ENCODE measurements at regions not wholly inside any gene's neighbourhood (a gene's known extent, or its start where the extent isn't known, plus 50 kb on each side); places are given as distances from the start of the nearest gene placed in this dataset.

- Histone ChIP-seq H3K27me3 (no peaks in the 10 kb centered on the region), H3K27ac (no peak overlapping the region), H3K4me1 (no peaks in the 10 kb centered on the region), H3K36me3 (no peaks in the 10 kb centered on the region), H3K9me3 (no peaks in the 10 kb centered on the region), H3K4me3 (no peak overlapping the region)
- TF ChIP-seq CTCF (IDR thresholded peaks at IDR 0.05): no peak
- no peak for DNase-seq (ENCODE audit: low spot score)
Observed at GRCh38 chr1:23625929-23626535, 65.6 kb upstream of the RPL11 start.

DNA sequence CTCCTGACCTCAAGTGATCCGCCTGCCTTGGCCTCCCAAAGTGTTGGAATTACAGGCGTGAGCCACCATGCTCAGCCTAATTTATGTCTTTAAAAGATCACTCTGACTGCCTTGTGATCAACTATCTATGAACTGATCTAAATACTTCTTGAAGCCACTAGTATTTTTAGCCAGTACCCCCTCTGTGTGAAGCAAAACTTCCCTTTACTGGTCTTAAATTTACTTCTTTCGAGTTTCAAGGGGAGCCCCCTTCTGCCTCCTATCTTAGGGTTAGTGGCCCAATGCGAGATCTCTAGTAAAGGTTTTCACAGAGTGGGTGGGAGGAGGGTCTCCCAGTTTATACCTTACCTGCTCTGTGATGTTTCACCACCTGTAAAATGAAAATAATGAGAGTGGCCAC lies 66.1 kb upstream of the RPL11 start:
- no peak for TF ChIP-seq CTCF (IDR thresholded peaks at IDR 0.05)
- H3K36me3 ChIP-seq: no peaks in the 10 kb centered on the region
- H3K9me3 ChIP-seq: no peaks in the 10 kb centered on the region
- no peaks in the 10 kb centered on the region for H3K27me3 ChIP-seq
- no peaks in the 10 kb centered on the region for H3K4me1 ChIP-seq
- H3K27ac ChIP-seq: no peak overlapping the region
- DNase-seq (ENCODE audit: low spot score): no peak
- H3K4me3 ChIP-seq: no peak overlapping the region

DNA sequence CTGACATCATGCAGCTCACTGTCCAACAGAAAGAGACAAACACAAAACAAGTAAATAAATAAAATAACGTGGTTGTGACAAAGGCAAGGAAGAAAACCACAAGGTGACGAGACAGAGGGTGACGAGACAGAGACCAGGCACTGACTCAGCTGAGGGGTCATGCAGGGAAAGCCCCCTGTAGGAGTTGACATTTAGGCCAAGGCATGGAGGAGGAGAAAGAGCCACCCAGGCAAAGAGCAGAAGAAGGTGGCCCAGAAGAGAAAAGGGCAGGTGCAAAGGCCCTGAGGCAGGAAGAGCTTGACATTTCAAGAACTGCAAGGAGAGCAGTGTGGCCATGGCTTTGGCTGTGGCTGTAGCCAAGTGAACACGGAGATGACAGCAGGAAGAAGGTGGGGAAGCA lies 65.1 kb upstream of the ID3 start:
- Histone ChIP-seq H3K36me3 (no peaks in the 10 kb centered on the region), H3K4me3 (no peak overlapping the region), H3K4me1 (peaks cover 0 to 5% of the 10 kb centered on the region in 2 donors), H3K27me3 (peaks cover 0 to 4% of the 10 kb centered on the region in 2 donors), H3K27ac (no peak overlapping the region), H3K9me3 (no peaks in the 10 kb centered on the region)
- no peak for DNase-seq (ENCODE audit: low spot score)
- no peak for TF ChIP-seq CTCF (IDR thresholded peaks at IDR 0.05)

GRCh38 chr1:23622284-23622683 lies 63.0 kb upstream of the ID3 start:
- no peak for DNase-seq (ENCODE audit: low spot score)
- no peak for TF ChIP-seq CTCF (IDR thresholded peaks at IDR 0.05)

DNA sequence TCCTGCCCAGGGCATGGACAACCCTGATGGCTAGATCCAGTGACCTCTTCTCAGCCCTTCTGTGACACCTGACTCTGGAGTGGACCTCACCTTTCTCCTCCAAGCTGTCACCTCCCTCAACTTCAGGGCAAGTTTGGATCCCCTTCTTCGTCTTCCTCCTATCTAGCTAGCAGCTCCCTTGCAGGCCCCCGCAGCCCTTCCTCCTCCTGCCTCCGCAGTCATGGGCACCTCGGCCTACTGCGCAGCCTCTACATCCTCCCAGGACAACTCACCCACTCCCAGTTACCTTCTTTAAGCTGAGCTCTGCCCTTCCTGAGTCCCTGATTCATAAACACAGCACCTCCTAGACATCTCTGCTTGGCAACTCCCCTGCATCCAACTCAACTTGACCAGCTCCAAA lies 61.3 kb upstream of the ID3 start:
- peaks cover 0 to 4% of the 10 kb centered on the region in 2 donors for H3K27me3 ChIP-seq
- H3K27ac ChIP-seq: no peak overlapping the region
- no peak overlapping the region for H3K4me3 ChIP-seq
- no peaks in the 10 kb centered on the region for H3K36me3 ChIP-seq
- no peak for DNase-seq (ENCODE audit: low spot score)
- H3K4me1 ChIP-seq: peaks cover 0 to 5% of the 10 kb centered on the region in 2 donors
- H3K9me3 ChIP-seq: no peaks in the 10 kb centered on the region
- no peak for TF ChIP-seq CTCF (IDR thresholded peaks at IDR 0.05)

More at GRCh38 chr1:23622284-23622683, 63.0 kb upstream of the ID3 start:
- peaks cover 0 to 5% of the 10 kb centered on the region in 2 donors for H3K4me1 ChIP-seq
- no peaks in the 10 kb centered on the region for H3K36me3 ChIP-seq
- H3K4me3 ChIP-seq: no peak overlapping the region
- no peak overlapping the region for H3K27ac ChIP-seq
- H3K9me3 ChIP-seq: no peaks in the 10 kb centered on the region
- peaks cover 0 to 4% of the 10 kb centered on the region in 2 donors for H3K27me3 ChIP-seq

Measured in right atrium auricular region (tissue), 2 donors.